ENCODE measurements at regions not wholly inside any gene's neighbourhood (a gene's known extent, or its start where the extent isn't known, plus 50 kb on each side); places are given as distances from the start of the nearest gene placed in this dataset.

DNA sequence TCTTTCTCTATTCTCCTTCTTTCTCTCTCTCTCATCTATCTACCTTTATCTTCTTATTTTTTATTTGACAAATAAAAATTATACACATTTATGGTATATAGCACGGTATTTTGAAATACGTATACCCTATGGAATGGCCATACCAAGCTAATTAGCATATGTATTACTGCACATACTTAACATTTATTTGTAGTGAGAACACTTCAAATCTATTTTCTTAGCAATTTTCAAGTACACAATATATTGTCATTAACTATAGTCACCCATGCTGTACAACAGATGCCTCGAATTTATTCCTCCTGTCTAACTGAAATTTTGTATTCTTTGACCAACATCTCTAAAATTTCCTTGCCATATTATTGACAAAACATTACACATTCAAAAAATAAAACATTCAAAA is 447.1 kb downstream of the MIAT start:
- no peak overlapping the region for H2AFZ ChIP-seq (ENCODE audit: insufficient read depth, low read depth, low read length, poor library complexity, severe bottlenecking)
- TF ChIP-seq EZH2 (IDR thresholded peaks at IDR 0.05; ENCODE audit: borderline replicate concordance, insufficient read depth, low read depth, low read length, poor library complexity, severe bottlenecking), result no peak
- TF ChIP-seq, protein P1, sequence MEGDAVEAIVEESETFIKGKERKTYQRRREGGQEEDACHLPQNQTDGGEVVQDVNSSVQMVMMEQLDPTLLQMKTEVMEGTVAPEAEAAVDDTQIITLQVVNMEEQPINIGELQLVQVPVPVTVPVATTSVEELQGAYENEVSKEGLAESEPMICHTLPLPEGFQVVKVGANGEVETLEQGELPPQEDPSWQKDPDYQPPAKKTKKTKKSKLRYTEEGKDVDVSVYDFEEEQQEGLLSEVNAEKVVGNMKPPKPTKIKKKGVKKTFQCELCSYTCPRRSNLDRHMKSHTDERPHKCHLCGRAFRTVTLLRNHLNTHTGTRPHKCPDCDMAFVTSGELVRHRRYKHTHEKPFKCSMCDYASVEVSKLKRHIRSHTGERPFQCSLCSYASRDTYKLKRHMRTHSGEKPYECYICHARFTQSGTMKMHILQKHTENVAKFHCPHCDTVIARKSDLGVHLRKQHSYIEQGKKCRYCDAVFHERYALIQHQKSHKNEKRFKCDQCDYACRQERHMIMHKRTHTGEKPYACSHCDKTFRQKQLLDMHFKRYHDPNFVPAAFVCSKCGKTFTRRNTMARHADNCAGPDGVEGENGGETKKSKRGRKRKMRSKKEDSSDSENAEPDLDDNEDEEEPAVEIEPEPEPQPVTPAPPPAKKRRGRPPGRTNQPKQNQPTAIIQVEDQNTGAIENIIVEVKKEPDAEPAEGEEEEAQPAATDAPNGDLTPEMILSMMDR (IDR thresholded peaks at IDR 0.05), result no peak
- H3K36me3 ChIP-seq (replicated peaks in 1 of 2; ENCODE audit: control extremely low read depth in 1 of 2, control insufficient read depth in 1 of 2, extremely low read depth in 1 of 2, insufficient read depth in 2 of 2, low read length in 1 of 2), result no peaks in the 10 kb centered on the region
- no peak for DNase-seq
- no peak overlapping the region for H3K4me2 ChIP-seq (replicated peaks; ENCODE audit: low read depth, low read length, poor library complexity, severe bottlenecking)
- Mint-ChIP-seq H3K27ac (no peak overlapping the region), H3K27me3 (peaks cover 41% of the 10 kb centered on the region), H3K4me1 (no peaks in the 10 kb centered on the region), H3K9me3 (ENCODE audit: insufficient read depth) (peaks cover 3% of the 10 kb centered on the region), H3K4me3 (no peak overlapping the region)
- H3K27ac ChIP-seq (ENCODE audit: low read length in 2 of 2), result no peak overlapping the region
- ChIA-PET CTCF (no interaction called here), POLR2A (no interaction called here)
- no peaks in the 10 kb centered on the region for H3K4me1 ChIP-seq (ENCODE audit: control insufficient read depth in 2 of 2, insufficient read depth in 2 of 2, low read length in 2 of 2)
- no peaks in the 10 kb centered on the region for H4K20me1 ChIP-seq (ENCODE audit: control insufficient read depth, insufficient read depth, low read length, poor library complexity, severe bottlenecking)
- no peaks in the 10 kb centered on the region for H3K79me2 ChIP-seq (ENCODE audit: control insufficient read depth, insufficient read depth, low read length)
- peaks cover 0 to 6% (median 0%) of the 10 kb centered on the region in 3 donors for H3K9me3 ChIP-seq (ENCODE audit: control extremely low read depth in 1 of 3, control insufficient read depth in 2 of 3, insufficient read depth in 1 of 3, low read length in 2 of 3)
- H3K27me3 ChIP-seq (replicated peaks in 1 of 4; ENCODE audit: control extremely low read depth in 1 of 4, control insufficient read depth in 3 of 4, insufficient read depth in 4 of 4, low read length in 3 of 4), result peaks cover 0 to 11% (median 5%) of the 10 kb centered on the region in 4 experiments
- H3K4me3 ChIP-seq (ENCODE audit: control extremely low read depth in 1 of 5, extremely low read depth in 1 of 5, insufficient read depth in 1 of 5, low read depth in 2 of 5, low read length in 4 of 5), result no peak overlapping the region
- 30% methylated on average over 1 of the region's 3 CpGs for whole genome bisulfite sequencing (ENCODE audit: insufficient coverage)
- no peak overlapping the region for H3K9ac ChIP-seq (ENCODE audit: low read length)
- intact Hi-C loops (cut with micrococcal nuclease), result no loop called here
- no peak for ATAC-seq (ENCODE audit: low read depth)

DNA sequence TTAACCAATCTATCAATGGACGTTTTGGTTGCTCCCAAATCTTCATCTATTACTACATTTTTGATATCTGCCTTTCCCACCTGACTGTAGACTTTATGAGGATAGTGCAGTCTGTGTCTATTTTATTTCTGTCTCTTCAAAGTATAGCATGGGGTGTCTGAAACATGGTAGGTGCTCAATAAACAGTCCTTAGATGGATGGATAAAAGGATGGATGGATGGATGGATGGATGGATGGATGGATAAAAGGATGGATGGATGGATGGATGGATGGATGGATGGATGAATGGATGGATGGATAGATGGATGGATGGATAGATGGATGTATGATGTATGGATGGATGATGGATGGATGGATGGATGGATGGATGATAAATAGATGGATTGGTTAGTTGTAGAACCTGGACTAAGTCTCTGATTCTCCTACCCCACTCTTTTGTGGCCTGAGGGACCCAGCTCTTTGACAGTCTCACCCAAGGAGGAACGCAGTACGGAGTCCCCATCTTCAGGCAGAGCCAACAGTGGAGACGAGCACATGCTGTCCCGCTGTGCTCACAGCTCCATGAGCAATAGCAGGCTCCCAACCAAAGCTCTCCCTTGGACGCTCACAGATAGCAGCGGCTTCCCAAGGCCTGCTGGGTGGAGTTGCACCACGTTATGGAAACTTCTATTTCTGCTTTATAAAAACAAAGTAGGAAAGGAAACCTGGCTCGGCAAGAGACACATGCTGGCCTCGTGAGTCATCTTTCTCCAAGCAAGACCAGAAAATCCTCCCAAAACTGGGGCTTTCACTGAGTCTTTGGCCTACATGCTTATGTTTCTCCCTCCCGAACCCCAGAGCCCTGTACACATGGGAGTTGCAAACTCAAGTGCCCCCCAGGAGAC is 448.0 kb downstream of the MIAT start:
- Histone ChIP-seq H3K4me2 (replicated peaks; ENCODE audit: low read depth, low read length, poor library complexity, severe bottlenecking) (no peak overlapping the region), H2AFZ (ENCODE audit: insufficient read depth, low read depth, low read length, poor library complexity, severe bottlenecking) (no peak overlapping the region), H4K20me1 (ENCODE audit: control insufficient read depth, insufficient read depth, low read length, poor library complexity, severe bottlenecking) (no peaks in the 10 kb centered on the region), H3K79me2 (ENCODE audit: control insufficient read depth, insufficient read depth, low read length) (no peaks in the 10 kb centered on the region), H3K27me3 (replicated peaks in 1 of 4; ENCODE audit: control extremely low read depth in 1 of 4, control insufficient read depth in 3 of 4, insufficient read depth in 4 of 4, low read length in 3 of 4) (peaks cover 0 to 7% (median 1%) of the 10 kb centered on the region in 4 experiments), H3K27ac (ENCODE audit: low read length in 2 of 2) (no peak overlapping the region), H3K4me1 (ENCODE audit: control insufficient read depth in 2 of 2, insufficient read depth in 2 of 2, low read length in 2 of 2) (no peaks in the 10 kb centered on the region), H3K4me3 (ENCODE audit: control extremely low read depth in 1 of 5, extremely low read depth in 1 of 5, insufficient read depth in 1 of 5, low read depth in 2 of 5, low read length in 4 of 5) (no peak overlapping the region), H3K9ac (ENCODE audit: low read length) (no peak overlapping the region), H3K36me3 (replicated peaks in 1 of 2; ENCODE audit: control extremely low read depth in 1 of 2, control insufficient read depth in 1 of 2, extremely low read depth in 1 of 2, insufficient read depth in 2 of 2, low read length in 1 of 2) (no peaks in the 10 kb centered on the region), H3K9me3 (ENCODE audit: control extremely low read depth in 1 of 3, control insufficient read depth in 2 of 3, insufficient read depth in 1 of 3, low read length in 2 of 3) (peaks cover 0 to 6% (median 0%) of the 10 kb centered on the region in 3 donors)
- peaks cover 3% of the 10 kb centered on the region for H3K9me3 Mint-ChIP-seq (ENCODE audit: insufficient read depth)
- DNase-seq (no peak), ATAC-seq (ENCODE audit: low read depth) (no peak)
- H3K4me3 Mint-ChIP-seq, result no peak overlapping the region
- 96% methylated on average over 7 of the region's 11 CpGs for WGBS (ENCODE audit: insufficient coverage)
- POLR2A ChIA-PET, result no interaction called here
- CTCF ChIA-PET, result no interaction called here
- peaks cover 32% of the 10 kb centered on the region for H3K27me3 Mint-ChIP-seq
- TF ChIP-seq, protein P1 (IDR thresholded peaks at IDR 0.05), result no peak
- no peak for TF ChIP-seq EZH2 (IDR thresholded peaks at IDR 0.05; ENCODE audit: borderline replicate concordance, insufficient read depth, low read depth, low read length, poor library complexity, severe bottlenecking)
- intact Hi-C loops (cut with micrococcal nuclease), result no loop called here
- H3K27ac Mint-ChIP-seq, result no peak overlapping the region
- no peaks in the 10 kb centered on the region for H3K4me1 Mint-ChIP-seq
